Activated naive CD8-positive, alpha-beta T cell treated with anti-CD3 and anti-CD28 coated beads, Interleukin-2, amount 50 U/mL, for 16 hours (primary cell): ENCODE measurements at regions not wholly inside any gene's neighbourhood (a gene's known extent, or its start where the extent isn't known, plus 50 kb on each side); places are given as distances from the start of the nearest gene placed in this dataset.

Source experiments
- DNase-seq: peaks from one replicate; pipeline ENCODE4 v3.0.0-alpha.2; 2020; ENCODE audit warnings: low read depth, low spot score

GRCh38 chr1:55546553-55546952 is 331.4 kb upstream of the USP24 start:
- DNase-seq, result no peak

GRCh38 chr1:55544826-55545225 is 329.7 kb upstream of the USP24 start:
- DNase-seq, result no peak

- no peak for DNase-seq
These were observed 327.8 kb upstream of the USP24 start for GRCh38 chr1:55542901-55543504.

- DNase-seq, result no peak
These were observed 326.1 kb upstream of the USP24 start for GRCh38 chr1:55541296-55541695.

GRCh38 chr1:55539652-55540512 is 324.7 kb upstream of the USP24 start:
- no peak for DNase-seq

- no peak for DNase-seq
These were observed 323.3 kb upstream of the USP24 start for GRCh38 chr1:55538428-55538827.

GRCh38 chr1:55536545-55536865 is 321.3 kb upstream of the USP24 start:
- no peak for DNase-seq

DNA sequence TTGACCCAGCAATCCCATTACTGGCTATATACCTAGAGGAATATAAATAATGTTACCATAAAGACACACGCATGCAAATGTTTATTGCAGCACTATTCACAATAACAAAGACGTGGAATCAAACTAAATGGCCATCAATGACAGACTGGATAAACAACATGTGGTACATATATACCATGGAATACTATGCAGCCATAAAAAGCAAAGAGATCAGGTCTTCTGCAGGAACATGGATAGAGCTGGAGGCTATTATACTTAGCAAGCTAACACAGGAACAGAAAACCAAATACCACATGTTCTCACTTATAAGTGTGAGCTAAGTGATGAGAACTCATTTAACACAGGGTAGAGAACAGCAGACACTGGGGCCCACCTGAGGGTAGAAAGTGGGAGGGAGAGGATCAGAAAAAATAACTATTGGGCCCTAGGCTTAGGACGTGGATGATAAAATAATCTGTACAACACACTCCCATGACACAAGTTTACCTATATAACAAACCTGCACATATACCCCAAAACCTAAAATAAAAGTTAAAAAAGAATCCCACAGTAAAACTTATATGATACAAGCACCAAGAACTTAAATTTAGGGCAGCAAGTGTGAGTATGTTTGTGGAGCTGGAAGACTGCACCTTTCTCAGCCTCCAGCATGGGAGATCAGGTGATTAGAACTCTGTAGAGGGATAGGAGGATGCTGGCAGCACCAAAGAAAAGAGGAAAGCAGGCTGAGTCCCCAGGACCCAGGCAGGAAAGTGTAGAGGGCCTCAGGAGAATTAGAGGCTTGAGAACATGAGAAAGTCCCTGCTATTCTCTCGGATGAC is 320.8 kb upstream of the USP24 start:
- no peak for DNase-seq

DNA sequence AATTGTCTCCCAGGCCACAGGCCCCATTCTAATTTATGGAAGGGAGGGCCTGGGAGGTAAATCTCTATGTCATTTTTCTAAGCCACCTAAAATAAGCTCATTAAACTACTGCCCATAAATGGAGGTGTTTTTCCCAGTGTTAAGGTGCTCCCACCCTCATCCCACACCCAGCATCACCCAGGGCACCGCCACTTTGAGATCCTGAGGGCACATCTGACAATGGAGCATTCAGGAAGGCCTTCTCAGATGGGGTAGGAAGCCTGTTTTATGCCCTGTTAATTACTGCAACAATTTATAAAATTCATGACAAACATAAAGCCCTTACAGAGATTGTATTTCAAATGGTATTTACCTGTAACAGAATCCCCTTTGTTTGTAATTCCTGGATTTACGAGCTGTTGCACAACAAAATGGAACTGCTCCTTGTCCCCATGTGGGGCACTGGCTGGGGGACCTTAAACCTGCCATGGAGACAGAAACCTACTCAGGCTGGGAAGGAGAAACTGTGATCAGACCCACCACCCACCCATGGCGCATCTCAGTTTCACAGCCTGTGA is 319.5 kb upstream of the USP24 start:
- no peak for DNase-seq

GRCh38 chr1:55531644-55532043 is 316.5 kb upstream of the USP24 start:
- DNase-seq, result no peak

- no peak for DNase-seq
These were observed 315.8 kb upstream of the USP24 start for GRCh38 chr1:55530749-55531478.

GRCh38 chr1:55529017-55529416 is 313.9 kb upstream of the USP24 start:
- DNase-seq, result no peak

- DNase-seq, result no peak
These were observed 312.7 kb upstream of the USP24 start for GRCh38 chr1:55527831-55528230.

- DNase-seq, result no peak
These were observed 311.6 kb upstream of the USP24 start for GRCh38 chr1:55526716-55527115.

GRCh38 chr1:55524006-55524405 is 308.8 kb upstream of the USP24 start:
- no peak for DNase-seq

GRCh38 chr1:55522982-55523381 is 307.8 kb upstream of the USP24 start:
- no peak for DNase-seq

DNA sequence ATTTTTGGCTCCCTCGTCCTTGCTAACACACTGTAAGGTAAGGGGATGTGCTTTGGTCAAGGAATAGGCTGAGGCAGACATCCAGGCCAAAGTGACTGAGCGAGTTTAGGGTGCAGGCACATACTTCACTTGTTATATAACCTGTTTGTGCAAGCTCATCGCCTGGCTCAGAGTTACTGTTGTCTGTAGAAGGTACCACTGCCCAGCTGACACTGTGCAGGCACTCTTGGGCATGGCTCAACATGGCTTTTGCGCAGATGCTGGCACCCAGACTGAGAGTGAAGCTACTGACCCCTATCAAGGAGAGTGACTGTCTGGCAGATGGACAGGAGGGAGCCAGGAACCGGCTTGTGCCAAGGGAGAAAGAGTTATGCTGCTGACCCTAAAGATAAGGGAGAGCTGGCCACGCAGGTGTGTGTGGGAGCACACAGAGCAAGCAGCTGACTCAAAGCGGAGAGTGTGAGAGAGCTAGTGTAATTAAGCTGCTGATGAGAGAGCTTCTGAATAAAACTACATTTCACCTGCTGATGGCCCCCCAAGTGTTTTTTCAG is 307.3 kb upstream of the USP24 start:
- DNase-seq, result no peak

- DNase-seq, result no peak
These were observed 305.7 kb upstream of the USP24 start for GRCh38 chr1:55520861-55521260.

GRCh38 chr1:55519937-55520683 is 304.9 kb upstream of the USP24 start:
- DNase-seq, result no peak

GRCh38 chr1:55519276-55519675 is 304.1 kb upstream of the USP24 start:
- DNase-seq, result no peak

DNA sequence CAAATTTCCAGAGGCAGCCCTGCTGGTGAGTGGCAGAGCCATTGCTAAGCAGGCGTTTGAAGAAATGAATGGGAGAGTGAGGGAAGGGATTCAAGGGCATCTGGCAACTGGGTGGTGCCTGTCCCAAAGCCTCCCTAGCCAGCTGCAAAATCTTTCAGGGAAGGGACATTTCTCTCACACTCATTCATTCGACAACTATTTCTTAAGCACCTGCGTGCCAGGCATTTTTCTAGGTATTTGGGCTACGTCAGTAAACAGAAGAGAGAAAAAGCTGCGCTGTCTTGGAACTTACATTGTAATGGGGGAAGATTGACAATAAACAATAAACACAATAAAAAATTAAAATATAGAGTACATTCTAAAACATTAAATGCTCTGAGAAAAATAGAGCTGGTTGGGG is 301.9 kb upstream of the USP24 start:
- DNase-seq, result no peak
